Muscle of leg (tissue), 3 donors: ENCODE measurements at regions not wholly inside any gene's neighbourhood (a gene's known extent, or its start where the extent isn't known, plus 50 kb on each side); places are given as distances from the start of the nearest gene placed in this dataset.

Experiments used
- DNase-seq: peaks from one replicate; pipeline ENCODE4 v3.0.0; 2013
- H3K27ac ChIP-seq: one replicate; pipeline ENCODE4 v1.5.1; 2013; ENCODE audit warnings: mild to moderate bottlenecking, low read length, control low read depth
- H3K27me3 ChIP-seq: one replicate; pipeline ENCODE4 v1.6.1; 2013; ENCODE audit warnings: low read length; ENCODE audit not compliant: control insufficient read depth, insufficient read depth
- H3K36me3 ChIP-seq: one replicate; pipeline ENCODE4 v1.6.1; 2013; ENCODE audit warnings: low read length; ENCODE audit not compliant: control insufficient read depth, insufficient read depth
- H3K4me1 ChIP-seq: one replicate; pipeline ENCODE4 v1.6.1; 2013; ENCODE audit warnings: low read length; ENCODE audit not compliant: control insufficient read depth, insufficient read depth
- H3K4me3 ChIP-seq: one replicate; pipeline ENCODE4 v1.5.1; 2013; ENCODE audit warnings: low read length, control low read depth
- H3K9me3 ChIP-seq: replicated peaks from 2 replicates; pipeline ENCODE4 v1.6.1; 2013; ENCODE audit warnings: low read depth, low read length; ENCODE audit not compliant: control insufficient read depth
- WGBS: methylation state at CpG from one replicate; pipeline ENCODE4 v1.1.5; 2013; ENCODE audit warnings: missing lambda C conversion rate; ENCODE audit not compliant: insufficient coverage; 5-methylcytosine and 5-hydroxymethylcytosine counted together

DNA sequence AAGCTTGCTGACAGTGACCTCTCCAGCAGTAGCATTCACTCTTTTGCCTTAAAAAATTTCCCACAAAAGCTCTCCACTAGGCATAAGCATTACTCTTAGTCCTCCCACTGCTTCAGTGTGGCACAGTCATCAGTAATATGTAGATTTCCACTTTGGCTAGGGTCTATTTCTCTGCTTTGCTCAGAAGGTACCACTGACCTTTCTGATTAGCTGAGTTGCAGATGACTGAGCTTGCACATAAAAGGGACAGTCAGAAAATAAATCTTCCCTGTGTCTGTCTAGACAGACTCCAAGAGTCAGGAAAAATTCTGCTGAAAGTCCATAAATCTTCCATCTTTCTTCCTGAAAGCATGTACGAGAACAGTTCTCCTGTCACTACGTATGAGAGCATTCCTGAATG is 56.6 kb upstream of the APP start:
- H3K9me3 ChIP-seq, result no peaks in the 10 kb centered on the region
- no peak for DNase-seq
- H3K36me3 ChIP-seq, result no peaks in the 10 kb centered on the region
- H3K27me3 ChIP-seq, result no peaks in the 10 kb centered on the region
- WGBS, result no CpG with 5 or more reads among the region's 2 CpGs
- no peak overlapping the region for H3K4me3 ChIP-seq
- H3K27ac ChIP-seq, result no peak overlapping the region
- H3K4me1 ChIP-seq, result no peaks in the 10 kb centered on the region

DNA sequence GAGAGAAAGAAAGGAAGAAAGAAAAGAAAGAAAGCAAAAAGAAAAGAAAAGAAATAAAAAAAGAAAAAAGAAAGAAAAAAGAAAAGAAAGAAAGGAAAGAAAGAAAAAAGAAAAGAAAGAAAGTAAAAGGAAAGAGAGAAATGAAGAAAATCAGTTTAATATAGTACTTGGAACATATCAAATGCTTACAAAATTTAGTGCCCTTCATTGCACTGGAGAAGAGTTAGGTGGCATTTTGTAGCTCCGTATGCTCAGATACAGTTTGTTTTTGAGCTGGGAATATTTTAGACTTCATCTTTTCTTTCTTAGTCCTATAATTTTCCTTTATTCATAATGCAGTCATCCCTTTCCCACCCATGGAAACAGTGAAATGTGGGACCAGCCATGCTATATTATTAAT is 56.2 kb upstream of the APP start:
- Histone ChIP-seq H3K9me3 (no peaks in the 10 kb centered on the region), H3K36me3 (no peaks in the 10 kb centered on the region), H3K4me3 (no peak overlapping the region), H3K27me3 (no peaks in the 10 kb centered on the region), H3K4me1 (no peaks in the 10 kb centered on the region), H3K27ac (no peak overlapping the region)
- DNase-seq, result no peak
- no CpG with 5 or more reads among the region's 1 CpG for WGBS

- no peak for DNase-seq
- no peaks in the 10 kb centered on the region for H3K27me3 ChIP-seq
- WGBS, result no CpG with 5 or more reads among the region's 2 CpGs
- H3K36me3 ChIP-seq, result no peaks in the 10 kb centered on the region
- H3K27ac ChIP-seq, result no peak overlapping the region
- H3K9me3 ChIP-seq, result no peaks in the 10 kb centered on the region
- H3K4me1 ChIP-seq, result no peaks in the 10 kb centered on the region
- H3K4me3 ChIP-seq, result no peak overlapping the region
Observed at GRCh38 chr21:26225046-26225445, 54.5 kb upstream of the APP start.

GRCh38 chr21:26224366-26224765 is 53.8 kb upstream of the APP start:
- Histone ChIP-seq H3K4me1 (no peaks in the 10 kb centered on the region), H3K9me3 (no peaks in the 10 kb centered on the region), H3K4me3 (no peak overlapping the region), H3K27me3 (no peaks in the 10 kb centered on the region), H3K36me3 (no peaks in the 10 kb centered on the region), H3K27ac (no peak overlapping the region)
- no peak for DNase-seq
- WGBS, result no CpG with 5 or more reads among the region's 2 CpGs
